Right kidney (tissue), 1 donor: ENCODE measurements at regions not wholly inside any gene's neighbourhood (a gene's known extent, or its start where the extent isn't known, plus 50 kb on each side); places are given as distances from the start of the nearest gene placed in this dataset.
"Not testable (repeated sequence)": the region's sequence is repeated elsewhere in the genome, so short reads cannot be mapped to it uniquely, and the experiment has no call there.

Source experiments
- DNase-seq: peaks from one replicate; pipeline ENCODE4 v3.0.0-alpha.2; 2016

DNA sequence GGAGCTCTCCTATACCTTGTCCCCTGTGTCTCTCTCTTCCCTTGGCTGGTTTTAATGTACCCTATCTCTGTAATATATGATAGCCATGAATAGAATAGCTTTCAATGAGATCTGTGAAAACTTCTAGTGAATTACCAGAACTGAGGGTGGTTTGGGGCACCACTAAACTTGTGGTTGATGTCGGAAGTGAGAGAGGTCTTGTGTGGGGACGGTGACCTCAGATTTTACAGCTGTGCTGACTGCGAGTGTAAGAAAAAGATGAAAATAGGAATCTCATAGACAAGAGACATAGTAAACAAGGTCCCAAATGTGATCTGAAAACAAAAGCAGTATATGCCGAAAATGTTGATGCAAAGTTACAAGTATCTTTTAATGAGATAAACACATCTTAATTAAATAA is 332.0 kb upstream of the SPHKAP start:
- DNase-seq = not testable (repeated sequence)

- DNase-seq = no peak
Observed at GRCh38 chr2:228509021-228509420, 327.5 kb upstream of the SPHKAP start.

GRCh38 chr2:228507870-228508269 is 326.4 kb upstream of the SPHKAP start:
- DNase-seq = peak; percentile 23

DNA sequence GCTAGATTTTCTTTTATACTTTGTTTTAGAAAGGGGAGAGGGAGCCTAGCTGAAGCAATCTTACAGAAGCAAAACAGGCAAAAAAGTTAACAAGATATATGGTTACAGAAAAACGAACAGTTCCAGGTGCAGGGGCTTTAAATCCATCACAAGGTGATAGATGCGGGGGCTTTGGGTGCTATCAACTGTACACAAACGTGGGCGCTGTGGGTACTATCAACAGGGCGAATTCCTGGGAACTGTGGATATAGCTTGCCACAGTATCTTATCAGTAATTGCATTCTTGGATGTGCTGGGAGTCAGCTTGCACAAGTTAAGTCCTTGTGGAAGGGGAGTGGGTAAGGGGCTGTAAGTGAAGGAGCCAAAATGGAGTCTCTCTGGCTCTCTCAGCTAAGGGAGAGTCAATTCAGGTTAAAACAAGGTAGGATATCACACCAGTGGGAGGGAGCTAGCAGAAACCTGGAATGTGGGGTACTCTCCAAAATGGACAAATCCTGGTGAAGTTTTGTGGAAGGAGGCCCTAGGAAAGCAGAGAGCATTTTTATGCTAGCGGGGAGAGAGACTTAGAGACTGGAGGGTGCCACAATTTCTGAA is 325.8 kb upstream of the SPHKAP start:
- no peak for DNase-seq

DNA sequence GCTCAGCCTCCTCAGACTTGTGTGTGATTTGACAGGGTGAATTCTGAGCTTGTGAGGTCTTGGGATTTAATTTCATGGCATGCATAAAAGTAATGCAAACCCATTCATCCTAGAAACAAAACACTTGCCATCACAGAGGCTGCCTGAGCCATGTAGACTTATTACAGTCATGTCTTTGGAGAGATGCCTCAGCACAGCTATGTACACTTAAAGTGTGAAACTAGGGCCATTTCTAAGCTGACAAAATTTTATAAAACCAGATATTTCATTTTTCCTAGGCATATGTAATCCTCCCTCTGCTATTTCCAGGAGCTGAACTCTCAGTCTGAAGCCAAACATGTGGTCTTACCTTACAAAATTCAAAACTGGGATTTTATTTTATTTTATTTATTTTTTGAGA is 322.2 kb upstream of the SPHKAP start:
- DNase-seq = no peak

DNA sequence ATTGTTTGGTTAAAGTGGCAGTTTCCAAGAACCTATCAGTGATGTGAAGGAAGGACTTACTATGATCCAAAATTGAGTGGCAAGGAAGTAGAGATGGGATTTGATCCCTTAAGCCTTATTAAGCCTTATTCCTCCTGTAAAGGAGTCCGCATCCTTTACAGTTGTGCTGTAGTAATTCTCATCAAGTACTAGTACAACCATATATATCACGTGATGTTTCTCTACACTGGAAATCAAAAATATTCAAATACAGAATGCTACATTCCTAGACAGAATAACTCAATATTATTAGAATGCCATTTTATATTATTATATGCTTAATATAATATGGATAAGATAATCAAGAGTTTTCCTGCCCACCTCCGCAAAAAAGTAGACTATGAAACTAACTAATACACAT is 312.4 kb upstream of the SPHKAP start:
- no peak for DNase-seq

DNA sequence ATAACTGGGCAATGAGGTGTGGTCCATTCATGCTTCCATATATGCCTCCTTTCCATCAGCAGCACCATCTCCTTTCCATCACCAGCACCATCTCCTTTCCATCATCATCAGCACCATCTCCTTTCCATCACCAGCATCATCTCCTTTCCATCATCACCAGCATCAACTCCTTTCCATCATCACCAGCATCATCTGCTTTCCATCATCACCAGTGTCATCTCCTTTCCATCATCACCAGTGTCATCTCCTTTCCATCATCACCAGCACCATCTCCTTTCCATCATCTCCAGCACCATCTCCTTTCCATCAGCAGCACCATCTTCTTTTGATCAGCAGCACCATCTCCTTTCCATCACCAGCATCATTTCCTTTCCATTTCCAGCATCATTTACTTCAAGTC is 297.5 kb upstream of the SPHKAP start:
- no peak for DNase-seq

DNA sequence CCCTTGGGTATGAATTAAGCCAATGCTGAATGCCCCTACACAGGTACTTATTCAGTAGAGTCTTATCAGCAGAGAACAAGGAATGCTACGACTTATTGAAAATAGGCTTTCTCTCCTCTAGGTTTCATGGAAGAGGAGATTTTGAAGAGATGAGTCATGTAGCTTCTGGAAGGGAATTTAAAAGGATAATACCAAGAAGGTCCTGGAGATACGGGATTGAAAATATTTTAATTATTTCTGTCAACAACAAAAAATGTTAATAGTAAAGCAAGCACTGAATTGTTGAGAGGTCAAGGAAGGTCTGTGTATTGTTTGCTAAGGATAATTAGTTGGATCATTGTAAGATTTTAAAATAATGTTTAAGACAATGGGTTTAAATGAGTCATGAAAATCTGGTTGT is 293.0 kb upstream of the SPHKAP start:
- DNase-seq = no peak

- no peak for DNase-seq
Observed at GRCh38 chr2:228469721-228470120, 288.2 kb upstream of the SPHKAP start.

- DNase-seq = no peak
Observed at GRCh38 chr2:228466851-228467250, 285.4 kb upstream of the SPHKAP start.

DNA sequence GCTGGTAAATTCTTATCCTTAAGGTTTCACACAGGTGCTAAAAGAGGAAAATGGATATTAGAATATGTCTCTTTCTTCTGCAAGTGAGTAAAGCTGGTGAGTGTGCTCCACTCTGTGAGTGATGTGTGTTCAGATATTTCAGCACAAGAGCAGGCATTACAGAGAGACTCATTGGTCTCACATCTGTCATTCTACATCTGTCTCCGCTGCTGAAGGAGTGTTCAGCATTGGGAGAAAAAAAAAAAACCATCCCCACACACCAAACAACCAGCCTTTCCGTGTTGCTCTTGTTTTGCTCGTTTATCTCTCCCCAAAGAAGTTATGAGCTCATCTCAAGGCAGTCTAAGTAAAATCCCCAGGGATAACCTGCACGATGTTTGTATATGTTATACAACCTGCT is 283.9 kb upstream of the SPHKAP start:
- DNase-seq = no peak

DNA sequence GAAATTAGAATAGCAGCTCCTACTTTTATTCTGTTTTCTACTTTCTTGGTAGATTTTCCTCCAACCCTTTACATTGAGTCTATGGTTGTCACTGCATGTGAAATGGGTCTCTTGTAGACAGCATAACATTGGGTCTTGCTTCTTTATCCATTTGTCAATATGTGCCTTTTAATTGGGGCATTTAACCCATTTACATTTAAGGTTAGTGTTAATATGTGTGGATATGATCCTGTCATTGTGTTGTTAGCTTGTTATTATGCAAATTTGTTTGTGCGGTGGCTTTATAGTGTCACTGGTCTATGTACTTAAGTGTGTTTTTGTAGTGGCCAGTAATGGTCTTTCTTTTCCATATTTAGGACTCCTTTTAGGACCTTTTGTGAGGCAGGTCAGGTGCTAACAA is 276.9 kb upstream of the SPHKAP start:
- DNase-seq = no peak

DNA sequence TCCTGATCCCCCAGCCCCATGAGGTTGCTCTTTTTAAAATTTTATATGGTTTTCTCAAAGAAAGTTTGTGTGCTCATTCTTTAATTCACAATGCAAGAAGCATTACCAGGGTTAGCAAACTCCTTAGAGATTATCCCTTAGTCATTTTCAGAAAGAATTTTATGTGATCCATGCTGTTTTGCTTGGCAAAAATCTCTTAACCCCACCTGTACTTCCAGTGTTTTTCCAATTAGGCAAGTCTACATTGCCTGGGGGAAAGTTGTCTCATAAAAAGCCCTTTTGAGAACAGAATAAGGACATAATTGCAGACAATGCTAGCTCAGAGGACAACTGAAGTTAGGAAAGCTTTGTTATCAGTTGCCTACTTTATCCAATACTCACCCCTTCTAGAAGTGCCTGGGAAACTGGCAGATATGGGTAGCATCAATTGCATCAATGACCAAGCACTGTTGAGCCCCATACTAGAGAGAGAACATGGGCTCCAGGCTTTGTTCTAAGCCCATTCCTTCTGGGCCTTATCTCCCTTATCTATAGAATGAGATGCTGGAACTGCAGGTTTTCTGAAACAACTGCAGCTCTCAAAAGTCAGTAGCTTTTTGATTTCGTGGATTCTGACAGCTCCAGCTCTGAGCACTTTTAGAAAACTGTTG is 265.9 kb upstream of the SPHKAP start:
- DNase-seq = no peak

GRCh38 chr2:228446734-228447133 is 265.2 kb upstream of the SPHKAP start:
- no peak for DNase-seq

GRCh38 chr2:228444161-228444560 is 262.7 kb upstream of the SPHKAP start:
- DNase-seq = no peak

GRCh38 chr2:228433721-228434120 is 252.2 kb upstream of the SPHKAP start:
- DNase-seq = no peak

GRCh38 chr2:228432116-228432515 is 250.6 kb upstream of the SPHKAP start:
- DNase-seq = no peak

GRCh38 chr2:228430986-228431385 is 249.5 kb upstream of the SPHKAP start:
- DNase-seq = no peak

- DNase-seq = no peak
Observed at GRCh38 chr2:228426502-228427216, 245.2 kb upstream of the SPHKAP start.

DNA sequence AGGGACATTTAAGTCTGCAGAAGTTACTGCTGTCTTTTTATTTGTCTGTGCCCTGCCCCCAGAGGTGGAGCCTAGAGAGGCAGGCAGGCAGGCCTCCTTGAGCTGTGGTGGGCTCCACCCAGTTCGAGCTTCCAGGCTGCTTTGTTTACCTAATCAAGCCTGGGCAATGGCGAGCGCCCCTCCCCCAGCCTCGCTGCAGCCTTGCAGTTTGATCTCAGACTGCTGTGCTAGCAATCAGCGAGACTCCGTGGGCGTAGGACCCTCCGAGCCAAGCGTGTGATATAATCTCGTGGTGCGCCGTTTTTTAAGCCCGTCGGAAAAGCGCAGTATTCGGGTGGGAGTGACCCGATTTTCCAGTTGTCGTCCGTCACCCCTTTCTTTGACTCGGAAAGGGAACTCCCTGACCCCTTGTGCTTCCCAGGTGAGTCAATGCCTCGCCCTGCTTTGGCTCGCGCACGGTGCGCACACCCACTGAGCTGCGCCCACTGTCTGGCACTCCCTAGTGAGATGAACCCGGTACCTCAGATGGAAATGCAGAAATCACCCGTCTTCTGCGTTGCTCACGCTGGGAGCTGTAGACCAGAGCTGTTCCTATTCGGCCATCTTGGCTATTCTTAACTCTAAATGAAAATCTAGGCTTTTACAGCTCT is 244.0 kb upstream of the SPHKAP start:
- not testable (repeated sequence) for DNase-seq

GRCh38 chr2:228417956-228418355 is 236.5 kb upstream of the SPHKAP start:
- DNase-seq = no peak

DNA sequence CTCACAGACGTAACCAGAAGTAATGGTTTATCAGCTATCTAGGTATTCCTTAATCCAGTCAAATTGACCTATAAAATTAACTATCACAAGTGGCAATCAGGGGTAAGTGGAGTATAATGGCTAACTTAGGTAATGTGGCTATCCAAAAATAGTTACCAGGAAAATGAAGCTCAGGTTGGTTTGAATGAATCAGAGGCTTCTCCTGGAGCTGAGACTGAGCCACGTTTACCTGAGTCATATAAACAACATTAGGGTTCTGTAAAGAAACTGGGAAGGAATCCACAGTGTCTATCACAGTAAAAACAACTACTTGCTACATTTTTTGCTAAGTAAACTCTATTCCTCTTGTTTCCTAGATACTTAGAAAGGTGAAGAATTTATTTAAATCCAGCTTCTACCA is 236.0 kb upstream of the SPHKAP start:
- DNase-seq = no peak

DNA sequence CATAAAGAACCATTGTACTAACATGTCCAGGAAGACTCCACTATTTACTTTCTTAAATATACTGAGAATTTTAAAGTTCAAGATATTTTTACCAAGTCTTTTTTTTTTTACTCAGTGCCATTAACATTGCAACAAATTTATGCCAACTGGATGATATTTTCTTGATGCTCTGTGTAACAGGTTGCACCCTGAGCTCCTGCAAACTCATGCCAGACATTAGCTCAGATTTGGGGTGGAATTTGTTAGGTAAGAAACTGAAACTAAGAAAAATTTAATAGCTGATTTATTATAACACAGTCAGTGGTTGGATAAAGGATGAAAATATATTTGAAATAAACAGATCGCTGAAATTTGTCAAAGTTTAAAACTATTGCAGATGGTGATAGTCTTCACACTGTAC is 228.6 kb upstream of the SPHKAP start:
- no peak for DNase-seq
